H1 (cell line): ENCODE measurements at regions not wholly inside any gene's neighbourhood (a gene's known extent, or its start where the extent isn't known, plus 50 kb on each side); places are given as distances from the start of the nearest gene placed in this dataset.

Source experiments
- ATF3 ChIP-seq: IDR thresholded peaks from 2 replicates; pipeline ENCODE4 v1.6.1; 2011; ENCODE audit warnings: low read depth, mild to moderate bottlenecking, low read length; ENCODE audit not compliant: insufficient read depth
- SIRT6 ChIP-seq: IDR thresholded peaks from one replicate; pipeline ENCODE4 v1.7.1; 2012; ENCODE audit warnings: low read length, inconsistent platforms
- SP1 ChIP-seq: IDR thresholded peaks from 2 replicates; pipeline ENCODE4 v1.6.1; 2011; ENCODE audit warnings: low read depth, low read length

- TF ChIP-seq SP1: no peak
- no peak for TF ChIP-seq SIRT6
- no peak for TF ChIP-seq ATF3
Observed at GRCh38 chr3:102036017-102036416, 186.7 kb downstream of the NFKBIZ start (continued).
